SK-N-SH (cell line): ENCODE measurements at regions not wholly inside any gene's neighbourhood (a gene's known extent, or its start where the extent isn't known, plus 50 kb on each side); places are given as distances from the start of the nearest gene placed in this dataset.

ENCODE experiments used
- EP300 ChIP-seq, 2 experiments: IDR thresholded peaks; 2 replicates each; pipeline versions ENCODE4 v1.4.0 to v1.6.1; 2012; ENCODE audit warnings: borderline replicate concordance in 1 of 2, low read depth in 1 of 2, low read length in 1 of 2
- JUND ChIP-seq: IDR thresholded peaks from 2 replicates; pipeline ENCODE4 v1.4.0; 2012
- MXI1 ChIP-seq: IDR thresholded peaks from 2 replicates; pipeline ENCODE4 v1.6.1; 2012; ENCODE audit warnings: mild to moderate bottlenecking, low read depth, low read length, improper control_type of control experiment
- POLR2AphosphoS5 ChIP-seq: IDR thresholded peaks from 2 replicates; pipeline ENCODE4 v1.6.1; 2012; ENCODE audit warnings: low read depth, low read length
- RCOR1 ChIP-seq: fragments of 150-350 bp; IDR thresholded peaks from 2 replicates; pipeline ENCODE4 v1.6.1; 2017; ENCODE audit warnings: antibody characterized with exemption, low read length
- RFX5 ChIP-seq: IDR thresholded peaks from 2 replicates; pipeline ENCODE4 v1.6.1; 2012; ENCODE audit warnings: mild to moderate bottlenecking, improper control_type of control experiment, low read length
- SIN3A ChIP-seq: IDR thresholded peaks from 2 replicates; pipeline ENCODE4 v1.6.1; 2012; ENCODE audit warnings: low read depth, mild to moderate bottlenecking, low read length, moderate library complexity, borderline replicate concordance
- SMC3 ChIP-seq: IDR thresholded peaks from 2 replicates; pipeline ENCODE4 v1.6.1; 2012; ENCODE audit warnings: low read depth, low read length, improper control_type of control experiment
- TCF12 ChIP-seq: IDR thresholded peaks from 2 replicates; pipeline ENCODE4 v1.4.0; 2012
- YY1 ChIP-seq: IDR thresholded peaks from 2 replicates; pipeline ENCODE4 v1.4.0; 2012; ENCODE audit warnings: low read depth, mild to moderate bottlenecking
- TF ChIP-seq, protein P1 (sequence below): fragments of 200-600 bp; sonication (generic); IDR thresholded peaks from 2 replicates; pipeline ENCODE4 v1.6.1; 2017; ENCODE audit warnings: antibody characterized with exemption, mild to moderate bottlenecking, moderate library complexity
- TF ChIP-seq, protein P2 (sequence below): IDR thresholded peaks from 2 replicates; pipeline ENCODE4 v1.6.1; 2012; ENCODE audit warnings: mild to moderate bottlenecking, low read depth, low read length, moderate library complexity
- TF ChIP-seq, protein P3 (sequence below): IDR thresholded peaks from 2 replicates; pipeline ENCODE4 v1.4.0; 2012; ENCODE audit warnings: low read depth, borderline replicate concordance

DNA sequence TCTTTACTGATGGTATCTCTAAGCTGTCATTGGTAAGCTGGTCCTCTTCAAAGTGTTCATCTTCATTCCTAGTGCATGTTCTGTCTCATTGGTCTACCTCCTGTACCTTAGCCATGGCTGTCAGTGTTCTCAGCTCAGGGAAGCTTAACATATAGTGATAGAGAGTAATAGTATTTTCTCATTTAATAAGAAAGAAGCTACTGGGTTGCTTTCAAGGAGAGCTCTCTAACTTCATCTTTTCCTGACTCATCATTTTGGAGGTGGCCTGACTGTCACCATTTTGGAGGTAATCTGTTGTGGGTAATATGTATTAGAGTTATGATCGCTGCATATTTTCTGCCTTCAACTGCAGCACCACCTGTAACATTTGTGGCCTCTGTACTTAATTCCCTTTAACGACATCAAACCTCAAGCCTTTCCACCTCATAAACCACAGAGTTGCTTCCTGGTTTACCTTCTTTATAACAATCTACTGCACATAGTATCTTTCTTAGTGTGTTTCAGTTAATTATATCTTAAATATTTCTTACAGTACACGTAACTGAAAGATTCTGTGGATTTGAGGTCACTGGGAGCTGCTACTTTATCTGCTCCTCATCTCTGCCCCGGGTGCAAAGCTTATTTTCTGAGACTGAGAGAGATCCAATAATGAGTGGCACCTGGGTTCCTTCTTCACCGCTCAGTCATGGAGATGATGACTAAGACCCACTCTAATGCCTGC, 474.0 kb upstream of the TECRL start:
- no peak for TF ChIP-seq SMC3
- no peak for TF ChIP-seq EP300 (IDR thresholded peaks at IDR 0.05; ENCODE audit: borderline replicate concordance in 1 of 2, low read depth in 1 of 2, low read length in 1 of 2)
- TF ChIP-seq, protein P1, sequence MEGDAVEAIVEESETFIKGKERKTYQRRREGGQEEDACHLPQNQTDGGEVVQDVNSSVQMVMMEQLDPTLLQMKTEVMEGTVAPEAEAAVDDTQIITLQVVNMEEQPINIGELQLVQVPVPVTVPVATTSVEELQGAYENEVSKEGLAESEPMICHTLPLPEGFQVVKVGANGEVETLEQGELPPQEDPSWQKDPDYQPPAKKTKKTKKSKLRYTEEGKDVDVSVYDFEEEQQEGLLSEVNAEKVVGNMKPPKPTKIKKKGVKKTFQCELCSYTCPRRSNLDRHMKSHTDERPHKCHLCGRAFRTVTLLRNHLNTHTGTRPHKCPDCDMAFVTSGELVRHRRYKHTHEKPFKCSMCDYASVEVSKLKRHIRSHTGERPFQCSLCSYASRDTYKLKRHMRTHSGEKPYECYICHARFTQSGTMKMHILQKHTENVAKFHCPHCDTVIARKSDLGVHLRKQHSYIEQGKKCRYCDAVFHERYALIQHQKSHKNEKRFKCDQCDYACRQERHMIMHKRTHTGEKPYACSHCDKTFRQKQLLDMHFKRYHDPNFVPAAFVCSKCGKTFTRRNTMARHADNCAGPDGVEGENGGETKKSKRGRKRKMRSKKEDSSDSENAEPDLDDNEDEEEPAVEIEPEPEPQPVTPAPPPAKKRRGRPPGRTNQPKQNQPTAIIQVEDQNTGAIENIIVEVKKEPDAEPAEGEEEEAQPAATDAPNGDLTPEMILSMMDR, result no peak
- TF ChIP-seq, protein P2, sequence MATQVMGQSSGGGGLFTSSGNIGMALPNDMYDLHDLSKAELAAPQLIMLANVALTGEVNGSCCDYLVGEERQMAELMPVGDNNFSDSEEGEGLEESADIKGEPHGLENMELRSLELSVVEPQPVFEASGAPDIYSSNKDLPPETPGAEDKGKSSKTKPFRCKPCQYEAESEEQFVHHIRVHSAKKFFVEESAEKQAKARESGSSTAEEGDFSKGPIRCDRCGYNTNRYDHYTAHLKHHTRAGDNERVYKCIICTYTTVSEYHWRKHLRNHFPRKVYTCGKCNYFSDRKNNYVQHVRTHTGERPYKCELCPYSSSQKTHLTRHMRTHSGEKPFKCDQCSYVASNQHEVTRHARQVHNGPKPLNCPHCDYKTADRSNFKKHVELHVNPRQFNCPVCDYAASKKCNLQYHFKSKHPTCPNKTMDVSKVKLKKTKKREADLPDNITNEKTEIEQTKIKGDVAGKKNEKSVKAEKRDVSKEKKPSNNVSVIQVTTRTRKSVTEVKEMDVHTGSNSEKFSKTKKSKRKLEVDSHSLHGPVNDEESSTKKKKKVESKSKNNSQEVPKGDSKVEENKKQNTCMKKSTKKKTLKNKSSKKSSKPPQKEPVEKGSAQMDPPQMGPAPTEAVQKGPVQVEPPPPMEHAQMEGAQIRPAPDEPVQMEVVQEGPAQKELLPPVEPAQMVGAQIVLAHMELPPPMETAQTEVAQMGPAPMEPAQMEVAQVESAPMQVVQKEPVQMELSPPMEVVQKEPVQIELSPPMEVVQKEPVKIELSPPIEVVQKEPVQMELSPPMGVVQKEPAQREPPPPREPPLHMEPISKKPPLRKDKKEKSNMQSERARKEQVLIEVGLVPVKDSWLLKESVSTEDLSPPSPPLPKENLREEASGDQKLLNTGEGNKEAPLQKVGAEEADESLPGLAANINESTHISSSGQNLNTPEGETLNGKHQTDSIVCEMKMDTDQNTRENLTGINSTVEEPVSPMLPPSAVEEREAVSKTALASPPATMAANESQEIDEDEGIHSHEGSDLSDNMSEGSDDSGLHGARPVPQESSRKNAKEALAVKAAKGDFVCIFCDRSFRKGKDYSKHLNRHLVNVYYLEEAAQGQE, result no peak
- TF ChIP-seq JUND, result no peak
- no peak for TF ChIP-seq MXI1
- TF ChIP-seq SIN3A, result no peak
- no peak for TF ChIP-seq YY1
- TF ChIP-seq RFX5, result no peak
- TF ChIP-seq TCF12, result no peak
- TF ChIP-seq, protein P3, sequence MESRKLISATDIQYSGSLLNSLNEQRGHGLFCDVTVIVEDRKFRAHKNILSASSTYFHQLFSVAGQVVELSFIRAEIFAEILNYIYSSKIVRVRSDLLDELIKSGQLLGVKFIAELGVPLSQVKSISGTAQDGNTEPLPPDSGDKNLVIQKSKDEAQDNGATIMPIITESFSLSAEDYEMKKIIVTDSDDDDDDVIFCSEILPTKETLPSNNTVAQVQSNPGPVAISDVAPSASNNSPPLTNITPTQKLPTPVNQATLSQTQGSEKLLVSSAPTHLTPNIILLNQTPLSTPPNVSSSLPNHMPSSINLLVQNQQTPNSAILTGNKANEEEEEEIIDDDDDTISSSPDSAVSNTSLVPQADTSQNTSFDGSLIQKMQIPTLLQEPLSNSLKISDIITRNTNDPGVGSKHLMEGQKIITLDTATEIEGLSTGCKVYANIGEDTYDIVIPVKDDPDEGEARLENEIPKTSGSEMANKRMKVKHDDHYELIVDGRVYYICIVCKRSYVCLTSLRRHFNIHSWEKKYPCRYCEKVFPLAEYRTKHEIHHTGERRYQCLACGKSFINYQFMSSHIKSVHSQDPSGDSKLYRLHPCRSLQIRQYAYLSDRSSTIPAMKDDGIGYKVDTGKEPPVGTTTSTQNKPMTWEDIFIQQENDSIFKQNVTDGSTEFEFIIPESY, result no peak
- no peak for TF ChIP-seq POLR2AphosphoS5
- no peak for TF ChIP-seq RCOR1
